ENCODE measurements at regions not wholly inside any gene's neighbourhood (a gene's known extent, or its start where the extent isn't known, plus 50 kb on each side); places are given as distances from the start of the nearest gene placed in this dataset.

DNA sequence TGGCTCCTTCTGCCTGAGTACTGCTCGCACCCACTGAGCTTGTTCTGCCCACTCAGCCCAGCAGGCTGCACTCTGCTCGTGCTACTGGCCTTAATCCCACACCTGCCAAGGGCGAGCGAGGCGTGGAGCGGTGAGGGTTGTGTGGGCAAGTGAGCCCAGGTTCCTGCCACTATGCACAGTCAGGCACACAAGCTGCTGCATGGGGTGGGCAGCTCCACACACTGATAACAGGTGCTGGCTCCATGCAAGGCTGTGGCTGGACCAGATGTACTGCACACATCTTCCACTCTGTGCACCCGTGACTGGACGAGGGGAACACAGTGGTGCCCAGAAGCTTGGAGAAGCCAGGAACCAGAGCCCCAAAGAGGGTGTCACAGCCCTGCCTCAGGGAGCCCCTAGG is 184.3 kb upstream of the NUDT6 start:
- no peaks in the 10 kb centered on the region for H3K27me3 Mint-ChIP-seq (ENCODE audit: insufficient read depth, low read depth)
- H4K20me1 ChIP-seq (ENCODE audit: low read depth): no peaks in the 10 kb centered on the region
- no peaks in the 10 kb centered on the region for H3K36me3 ChIP-seq
- no peak overlapping the region for H3K4me3 ChIP-seq
- peaks cover 12% of the 10 kb centered on the region for H3K4me1 ChIP-seq
- no peak overlapping the region for H3K9ac ChIP-seq
- H3K36me3 Mint-ChIP-seq: peaks cover 3% of the 10 kb centered on the region
- no peak overlapping the region for H3K4me2 ChIP-seq
- no peak overlapping the region for H3K27ac Mint-ChIP-seq
- H3K4me1 Mint-ChIP-seq: peaks cover 25% of the 10 kb centered on the region
- no peak for TF ChIP-seq EZH2phosphoT487 (IDR thresholded peaks at IDR 0.05)
- no peak for TF ChIP-seq EZH2 (IDR thresholded peaks at IDR 0.05)
- TF ChIP-seq, protein P1, sequence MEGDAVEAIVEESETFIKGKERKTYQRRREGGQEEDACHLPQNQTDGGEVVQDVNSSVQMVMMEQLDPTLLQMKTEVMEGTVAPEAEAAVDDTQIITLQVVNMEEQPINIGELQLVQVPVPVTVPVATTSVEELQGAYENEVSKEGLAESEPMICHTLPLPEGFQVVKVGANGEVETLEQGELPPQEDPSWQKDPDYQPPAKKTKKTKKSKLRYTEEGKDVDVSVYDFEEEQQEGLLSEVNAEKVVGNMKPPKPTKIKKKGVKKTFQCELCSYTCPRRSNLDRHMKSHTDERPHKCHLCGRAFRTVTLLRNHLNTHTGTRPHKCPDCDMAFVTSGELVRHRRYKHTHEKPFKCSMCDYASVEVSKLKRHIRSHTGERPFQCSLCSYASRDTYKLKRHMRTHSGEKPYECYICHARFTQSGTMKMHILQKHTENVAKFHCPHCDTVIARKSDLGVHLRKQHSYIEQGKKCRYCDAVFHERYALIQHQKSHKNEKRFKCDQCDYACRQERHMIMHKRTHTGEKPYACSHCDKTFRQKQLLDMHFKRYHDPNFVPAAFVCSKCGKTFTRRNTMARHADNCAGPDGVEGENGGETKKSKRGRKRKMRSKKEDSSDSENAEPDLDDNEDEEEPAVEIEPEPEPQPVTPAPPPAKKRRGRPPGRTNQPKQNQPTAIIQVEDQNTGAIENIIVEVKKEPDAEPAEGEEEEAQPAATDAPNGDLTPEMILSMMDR (IDR thresholded peaks at IDR 0.05): no peak
- no peaks in the 10 kb centered on the region for H3K9me3 ChIP-seq (ENCODE audit: low read depth)
- H2AFZ ChIP-seq (replicated peaks): no peak overlapping the region
- no peak overlapping the region for H3K27ac ChIP-seq
- H3F3A ChIP-seq (ENCODE audit: low read depth): no peaks in the 10 kb centered on the region
- H3K9me3 Mint-ChIP-seq: no peaks in the 10 kb centered on the region
- H3K27me3 ChIP-seq: no peaks in the 10 kb centered on the region
- no peak overlapping the region for H3K4me3 Mint-ChIP-seq
- H3K79me2 ChIP-seq (ENCODE audit: low read depth): no peaks in the 10 kb centered on the region
- DNase-seq (ENCODE audit: low spot score): no peak

DNA sequence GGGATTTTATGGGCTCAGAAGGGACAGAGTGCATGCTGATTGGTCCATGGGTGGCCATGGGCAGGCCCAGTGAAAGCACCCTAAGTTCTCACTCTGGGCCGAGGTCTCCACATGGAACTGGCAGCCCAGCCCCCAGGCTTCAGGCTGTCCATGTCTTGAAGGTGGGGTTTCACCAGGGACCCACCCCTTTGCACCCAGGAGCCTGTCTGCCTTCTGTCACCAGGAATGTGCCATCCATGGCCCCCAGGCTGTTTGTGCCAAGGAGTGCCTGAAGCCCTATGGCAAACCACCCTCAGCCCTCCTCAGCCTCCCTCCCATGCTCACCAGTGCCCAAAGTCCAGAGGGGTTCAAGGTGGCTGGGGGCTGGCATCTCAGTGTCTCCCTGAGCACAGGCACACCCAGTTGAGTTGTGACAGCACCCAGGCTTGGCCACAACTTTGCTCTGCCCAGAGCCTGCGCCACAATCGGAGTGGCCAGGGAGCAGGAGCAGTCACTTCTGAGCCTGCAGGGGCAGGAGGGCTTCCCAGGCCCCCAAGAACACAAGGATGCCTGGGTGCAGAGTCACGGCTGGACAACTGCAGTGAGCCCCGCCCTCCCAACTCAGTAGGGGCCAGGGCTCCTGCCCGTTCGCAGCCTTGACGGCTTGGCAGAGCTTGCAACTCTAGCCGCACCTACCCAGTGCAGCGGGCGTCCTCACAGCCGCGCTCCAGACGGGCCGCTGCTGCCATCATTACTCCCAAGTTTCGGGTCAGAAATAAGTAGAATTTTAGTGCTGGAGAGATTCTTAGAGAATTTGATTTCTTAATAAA is 185.3 kb upstream of the NUDT6 start:
- H3K27ac ChIP-seq: no peak overlapping the region
- H3K36me3 ChIP-seq: no peaks in the 10 kb centered on the region
- H3K27me3 ChIP-seq: no peaks in the 10 kb centered on the region
- Mint-ChIP-seq H3K4me1 (peaks cover 21% of the 10 kb centered on the region), H3K9me3 (no peaks in the 10 kb centered on the region), H3K36me3 (peaks cover 3% of the 10 kb centered on the region), H3K4me3 (no peak overlapping the region), H3K27ac (no peak overlapping the region), H3K27me3 (ENCODE audit: insufficient read depth, low read depth) (no peaks in the 10 kb centered on the region)
- no peaks in the 10 kb centered on the region for H3K79me2 ChIP-seq (ENCODE audit: low read depth)
- TF ChIP-seq, protein P1 (IDR thresholded peaks at IDR 0.05): no peak
- TF ChIP-seq EZH2 (IDR thresholded peaks at IDR 0.05) (no peak), EZH2phosphoT487 (IDR thresholded peaks at IDR 0.05) (no peak)
- peaks cover 12% of the 10 kb centered on the region for H3K4me1 ChIP-seq
- no peak overlapping the region for H2AFZ ChIP-seq (replicated peaks)
- no peaks in the 10 kb centered on the region for H3F3A ChIP-seq (ENCODE audit: low read depth)
- no peak overlapping the region for H3K9ac ChIP-seq
- no peaks in the 10 kb centered on the region for H4K20me1 ChIP-seq (ENCODE audit: low read depth)
- H3K4me2 ChIP-seq: no peak overlapping the region
- H3K9me3 ChIP-seq (ENCODE audit: low read depth): no peaks in the 10 kb centered on the region
- H3K4me3 ChIP-seq: no peak overlapping the region
- DNase-seq (ENCODE audit: low spot score): no peak

DNA sequence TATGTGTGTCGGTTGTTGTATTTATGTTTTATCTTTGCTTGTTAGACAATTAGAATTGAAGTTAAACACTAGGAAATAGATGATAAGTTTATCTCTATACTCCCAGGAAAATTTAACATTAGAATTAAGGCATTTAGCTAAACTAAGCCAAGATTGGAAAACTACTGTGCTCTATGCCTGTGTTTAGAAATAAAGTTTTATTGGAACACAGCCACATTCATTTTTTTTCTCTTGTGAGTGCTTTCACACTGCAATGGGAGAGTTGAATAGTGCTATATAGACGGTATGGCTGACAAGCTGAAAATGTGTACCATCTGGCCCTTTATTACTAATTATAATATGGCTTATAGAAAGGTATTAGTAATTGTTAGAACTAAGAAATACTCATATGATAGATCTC is 186.7 kb upstream of the NUDT6 start:
- Histone ChIP-seq H3K4me2 (no peak overlapping the region), H4K20me1 (ENCODE audit: low read depth) (no peaks in the 10 kb centered on the region), H3K9me3 (ENCODE audit: low read depth) (no peaks in the 10 kb centered on the region), H3K36me3 (no peaks in the 10 kb centered on the region), H3K27me3 (no peaks in the 10 kb centered on the region), H3K9ac (no peak overlapping the region), H2AFZ (replicated peaks) (no peak overlapping the region), H3K27ac (no peak overlapping the region), H3F3A (ENCODE audit: low read depth) (no peaks in the 10 kb centered on the region), H3K4me3 (no peak overlapping the region), H3K79me2 (ENCODE audit: low read depth) (no peaks in the 10 kb centered on the region), H3K4me1 (peaks cover 10% of the 10 kb centered on the region)
- Mint-ChIP-seq H3K4me1 (peaks cover 14% of the 10 kb centered on the region), H3K4me3 (no peak overlapping the region), H3K27me3 (ENCODE audit: insufficient read depth, low read depth) (no peaks in the 10 kb centered on the region), H3K36me3 (peaks cover 4% of the 10 kb centered on the region), H3K27ac (no peak overlapping the region), H3K9me3 (no peaks in the 10 kb centered on the region)
- no peak for DNase-seq (ENCODE audit: low spot score)
- TF ChIP-seq EZH2 (IDR thresholded peaks at IDR 0.05) (no peak), EZH2phosphoT487 (IDR thresholded peaks at IDR 0.05) (no peak)
- TF ChIP-seq, protein P1 (IDR thresholded peaks at IDR 0.05): no peak

Measured in neural progenitor cell (in vitro differentiated cells).